Activated gamma-delta T cell (primary cell): ENCODE measurements at regions not wholly inside any gene's neighbourhood (a gene's known extent, or its start where the extent isn't known, plus 50 kb on each side); places are given as distances from the start of the nearest gene placed in this dataset.
"Not testable (repeated sequence)": the region's sequence is repeated elsewhere in the genome, so short reads cannot be mapped to it uniquely, and the experiment has no call there.

Experiments used
- DNase-seq: peaks from one replicate; lab custom pipeline; 2025; lab: John Stamatoyannopoulos, UW

GRCh38 chr13:50387051-50387581, 371.9 kb downstream of the KCNRG start:
- DNase-seq = no peak

GRCh38 chr13:50388481-50388880, 373.2 kb downstream of the KCNRG start:
- DNase-seq = no peak

GRCh38 chr13:50389726-50390125, 374.5 kb downstream of the KCNRG start:
- no peak for DNase-seq

- DNase-seq = no peak
Measured at GRCh38 chr13:50390503-50391248, 375.4 kb downstream of the KCNRG start.

- DNase-seq = no peak
Measured at GRCh38 chr13:50392977-50393376, 377.7 kb downstream of the KCNRG start.

GRCh38 chr13:50393628-50394027, 378.4 kb downstream of the KCNRG start:
- no peak for DNase-seq

- no peak for DNase-seq
Measured at GRCh38 chr13:50396001-50396400, 380.8 kb downstream of the KCNRG start.

GRCh38 chr13:50396618-50397017, 381.4 kb downstream of the KCNRG start:
- not testable (repeated sequence) for DNase-seq

GRCh38 chr13:50400035-50400726, 384.9 kb downstream of the KCNRG start:
- no peak for DNase-seq

- DNase-seq = no peak
Measured at GRCh38 chr13:50401049-50401505, 385.8 kb downstream of the KCNRG start.

- no peak for DNase-seq
Measured at GRCh38 chr13:50401721-50402465, 386.6 kb downstream of the KCNRG start.

- DNase-seq = no peak
Measured at GRCh38 chr13:50403311-50403710, 388.1 kb downstream of the KCNRG start.

- no peak for DNase-seq
Measured at GRCh38 chr13:50404116-50404515, 388.9 kb downstream of the KCNRG start.

- no peak for DNase-seq
Measured at GRCh38 chr13:50404769-50405168, 389.5 kb downstream of the KCNRG start.

- no peak for DNase-seq
Measured at GRCh38 chr13:50406831-50407230, 391.6 kb downstream of the KCNRG start.

GRCh38 chr13:50408068-50408467, 392.8 kb downstream of the KCNRG start:
- no peak for DNase-seq

GRCh38 chr13:50409220-50409619, 394.0 kb downstream of the KCNRG start:
- no peak for DNase-seq

- DNase-seq = no peak
Measured at GRCh38 chr13:50410921-50411746, 395.9 kb downstream of the KCNRG start.

GRCh38 chr13:50412046-50412617, 396.9 kb downstream of the KCNRG start:
- no peak for DNase-seq

GRCh38 chr13:50414640-50415039, 399.4 kb downstream of the KCNRG start:
- no peak for DNase-seq

- no peak for DNase-seq
Measured at GRCh38 chr13:50415428-50415827, 400.2 kb downstream of the KCNRG start.
